Mucosa of rectum (tissue), 2 donors: ENCODE measurements at regions not wholly inside any gene's neighbourhood (a gene's known extent, or its start where the extent isn't known, plus 50 kb on each side); places are given as distances from the start of the nearest gene placed in this dataset.

Source experiments
- H3K27ac ChIP-seq, 2 donors: one replicate each; pipeline ENCODE4 v1.7.0; 2013; ENCODE audit warnings: inconsistent platforms in 2 of 2, low read depth in 2 of 2, low read length in 2 of 2
- H3K27me3 ChIP-seq, 2 donors: one replicate each; pipeline ENCODE4 v1.7.0; 2013; ENCODE audit warnings: low read length in 2 of 2; ENCODE audit not compliant: control insufficient read depth in 2 of 2, insufficient read depth in 2 of 2
- H3K36me3 ChIP-seq, 2 donors: one replicate each; pipeline ENCODE4 v1.7.0; 2013; ENCODE audit warnings: low read length in 2 of 2; ENCODE audit not compliant: control insufficient read depth in 2 of 2, insufficient read depth in 2 of 2
- H3K4me1 ChIP-seq, 2 donors: one replicate each; pipeline ENCODE4 v1.7.0; 2013; ENCODE audit warnings: low read length in 2 of 2, mild to moderate bottlenecking in 1 of 2; ENCODE audit not compliant: control insufficient read depth in 2 of 2, insufficient read depth in 2 of 2
- H3K4me3 ChIP-seq, 2 donors: one replicate each; pipeline ENCODE4 v1.7.0; 2013; ENCODE audit warnings: low read length in 2 of 2
- H3K9ac ChIP-seq, 2 donors: one replicate each; pipeline ENCODE4 v1.7.0; 2013; ENCODE audit warnings: low read length in 2 of 2, low read depth in 1 of 2, mild to moderate bottlenecking in 1 of 2
- H3K9me3 ChIP-seq, 2 donors: one replicate each; pipeline ENCODE4 v1.7.0; 2013; ENCODE audit warnings: low read length in 2 of 2; ENCODE audit not compliant: control insufficient read depth in 2 of 2
- donor health status: healthy.
- donor health status: Normal muscosa, but diverticular disease.

- Histone ChIP-seq H3K9ac (no peak overlapping the region), H3K4me1 (peaks cover 3 to 14% of the 10 kb centered on the region in 2 donors), H3K27ac (no peak overlapping the region), H3K9me3 (no peaks in the 10 kb centered on the region), H3K4me3 (no peak overlapping the region), H3K36me3 (no peaks in the 10 kb centered on the region), H3K27me3 (no peaks in the 10 kb centered on the region)
Measured at GRCh38 chrX:39018541-39018940, 217.3 kb downstream of the MID1IP1 start.

- Histone ChIP-seq H3K27ac (no peak overlapping the region), H3K4me3 (no peak overlapping the region), H3K36me3 (no peaks in the 10 kb centered on the region), H3K9me3 (no peaks in the 10 kb centered on the region), H3K9ac (no peak overlapping the region), H3K27me3 (no peaks in the 10 kb centered on the region), H3K4me1 (peaks cover 3 to 14% of the 10 kb centered on the region in 2 donors)
Measured at GRCh38 chrX:39019056-39019455, 217.8 kb downstream of the MID1IP1 start.

GRCh38 chrX:39020051-39020669 is 218.9 kb downstream of the MID1IP1 start:
- no peak overlapping the region for H3K4me3 ChIP-seq
- H3K27ac ChIP-seq, result no peak overlapping the region
- no peaks in the 10 kb centered on the region for H3K36me3 ChIP-seq
- H3K9ac ChIP-seq, result no peak overlapping the region
- H3K9me3 ChIP-seq, result no peaks in the 10 kb centered on the region
- no peaks in the 10 kb centered on the region for H3K27me3 ChIP-seq
- H3K4me1 ChIP-seq, result peaks cover 3 to 14% of the 10 kb centered on the region in 2 donors

GRCh38 chrX:39022106-39022505 is 220.8 kb downstream of the MID1IP1 start:
- Histone ChIP-seq H3K4me1 (peaks cover 3 to 10% of the 10 kb centered on the region in 2 donors), H3K27ac (no peak overlapping the region), H3K27me3 (no peaks in the 10 kb centered on the region), H3K9me3 (no peaks in the 10 kb centered on the region), H3K4me3 (no peak overlapping the region), H3K36me3 (no peaks in the 10 kb centered on the region), H3K9ac (no peak overlapping the region)

- H3K36me3 ChIP-seq, result no peaks in the 10 kb centered on the region
- H3K4me3 ChIP-seq, result no peak overlapping the region
- no peak overlapping the region for H3K27ac ChIP-seq
- H3K27me3 ChIP-seq, result no peaks in the 10 kb centered on the region
- no peak overlapping the region for H3K9ac ChIP-seq
- H3K9me3 ChIP-seq, result peaks cover 0 to 5% of the 10 kb centered on the region in 2 donors
- H3K4me1 ChIP-seq, result no peaks in the 10 kb centered on the region
Measured at GRCh38 chrX:39029221-39029620, 228.0 kb downstream of the MID1IP1 start.

- Histone ChIP-seq H3K4me3 (no peak overlapping the region), H3K27ac (no peak overlapping the region), H3K4me1 (no peaks in the 10 kb centered on the region), H3K27me3 (no peaks in the 10 kb centered on the region), H3K9me3 (peaks cover 0 to 5% of the 10 kb centered on the region in 2 donors), H3K9ac (no peak overlapping the region), H3K36me3 (no peaks in the 10 kb centered on the region)
Measured at GRCh38 chrX:39030636-39031035, 229.4 kb downstream of the MID1IP1 start.

GRCh38 chrX:39039890-39040289 is 238.6 kb downstream of the MID1IP1 start:
- peaks cover 0 to 7% of the 10 kb centered on the region in 2 donors for H3K27me3 ChIP-seq
- H3K4me1 ChIP-seq, result no peaks in the 10 kb centered on the region
- H3K4me3 ChIP-seq, result no peak overlapping the region
- no peak overlapping the region for H3K9ac ChIP-seq
- no peaks in the 10 kb centered on the region for H3K9me3 ChIP-seq
- no peaks in the 10 kb centered on the region for H3K36me3 ChIP-seq
- H3K27ac ChIP-seq, result no peak overlapping the region

- Histone ChIP-seq H3K9ac (no peak overlapping the region), H3K27ac (no peak overlapping the region), H3K9me3 (no peaks in the 10 kb centered on the region), H3K27me3 (peaks cover 0 to 7% of the 10 kb centered on the region in 2 donors), H3K36me3 (no peaks in the 10 kb centered on the region), H3K4me1 (no peaks in the 10 kb centered on the region), H3K4me3 (no peak overlapping the region)
Measured at GRCh38 chrX:39043838-39044550, 242.7 kb downstream of the MID1IP1 start.

GRCh38 chrX:39047174-39047573 is 245.9 kb downstream of the MID1IP1 start:
- Histone ChIP-seq H3K4me3 (no peak overlapping the region), H3K27ac (no peak overlapping the region), H3K4me1 (no peaks in the 10 kb centered on the region), H3K9me3 (no peaks in the 10 kb centered on the region), H3K27me3 (peaks cover 0 to 5% of the 10 kb centered on the region in 2 donors), H3K36me3 (no peaks in the 10 kb centered on the region), H3K9ac (no peak overlapping the region)

- H3K27me3 ChIP-seq, result no peaks in the 10 kb centered on the region
Measured at GRCh38 chrX:39049975-39050374, 248.7 kb downstream of the MID1IP1 start.

More at GRCh38 chrX:39049975-39050374, 248.7 kb downstream of the MID1IP1 start:
- H3K27ac ChIP-seq, result no peak overlapping the region
- H3K4me3 ChIP-seq, result no peak overlapping the region
- no peak overlapping the region for H3K9ac ChIP-seq
- H3K36me3 ChIP-seq, result no peaks in the 10 kb centered on the region
- no peaks in the 10 kb centered on the region for H3K9me3 ChIP-seq
- no peaks in the 10 kb centered on the region for H3K4me1 ChIP-seq
